Panc1 (cell line): ENCODE measurements at regions not wholly inside any gene's neighbourhood (a gene's known extent, or its start where the extent isn't known, plus 50 kb on each side); places are given as distances from the start of the nearest gene placed in this dataset.

Experiments used
- ATAC-seq: fragments of 200-7000 bp; cut with Tn5 transposase; 2 replicates; pipeline ENCODE4 v1.9.1; 2020; ENCODE audit warnings: mild to moderate bottlenecking, moderate library complexity
- BruUV-seq: library from RNA; stranded (reverse); fragments of 400-500 nt; replicated peaks from 2 replicates; lab custom pipeline; 2021; lab: Mats Ljungman, UMichigan
- CTCF ChIA-PET: fragments of 300-600 bp; sonication (Branson Sonifier 250); formaldehyde crosslinking; loops from one replicate; lab custom pipeline; 2022; ENCODE audit warnings: antibody characterized with exemption; lab: Charles Lee
- POLR2A ChIA-PET: fragments of 300-600 bp; sonication (Branson Sonifier 250); formaldehyde crosslinking; loops from one replicate; lab custom pipeline; 2022; ENCODE audit warnings: antibody characterized with exemption; lab: Charles Lee
- DNase-seq: peaks from one replicate; pipeline ENCODE4 v3.0.0-alpha.2; 2010; ENCODE audit warnings: low read depth, low spot score
- H3K27ac ChIP-seq: 2 replicates; pipeline ENCODE4 v1.5.1; 2011; ENCODE audit warnings: mild to moderate bottlenecking, low read length, inconsistent platforms
- H3K27me3 ChIP-seq: fragments of 200-500 bp; sonication (Bioruptor generic); 2 replicates; pipeline ENCODE4 v1.6.0; 2014; ENCODE audit warnings: low read length, inconsistent platforms; ENCODE audit not compliant: control insufficient read depth, insufficient read depth
- H3K36me3 ChIP-seq: fragments of 200-500 bp; sonication (Bioruptor generic); 2 replicates; pipeline ENCODE4 v1.5.1; 2014; ENCODE audit warnings: inconsistent platforms, mild to moderate bottlenecking, low read length, moderate library complexity; ENCODE audit not compliant: control insufficient read depth, insufficient read depth
- H3K4me1 ChIP-seq: 2 replicates; pipeline ENCODE4 v1.5.1; 2011; ENCODE audit warnings: inconsistent platforms, mild to moderate bottlenecking, low read length, moderate library complexity; ENCODE audit not compliant: control insufficient read depth, insufficient read depth
- H3K4me3 ChIP-seq, 2 experiments: 2 replicates each; pipeline ENCODE4 v1.5.1; 2011 to 2012; ENCODE audit warnings: low read depth in 2 of 2, low read length in 2 of 2, mild to moderate bottlenecking in 2 of 2, inconsistent platforms in 1 of 2, moderate library complexity in 1 of 2
- H3K9me3 ChIP-seq: fragments of 200-500 bp; sonication (Bioruptor generic); 2 replicates; pipeline ENCODE4 v1.5.1; 2014; ENCODE audit warnings: low read depth, mild to moderate bottlenecking, inconsistent platforms, low read length, moderate library complexity; ENCODE audit not compliant: control insufficient read depth, insufficient read depth
- CTCF ChIP-seq: fragments of 450-650 bp; IDR thresholded peaks from 2 replicates; pipeline ENCODE4 v1.5.1; 2017; ENCODE audit warnings: mild to moderate bottlenecking
- POLR2AphosphoS5 ChIP-seq: IDR thresholded peaks from 2 replicates; pipeline ENCODE4 v1.6.1; 2012; ENCODE audit warnings: mild to moderate bottlenecking, low read depth, low read length, moderate library complexity
- REST ChIP-seq, 2 experiments: IDR thresholded peaks; 2 replicates each; pipeline ENCODE4 v1.6.1; 2011 to 2012; ENCODE audit warnings: low read depth in 2 of 2, control low read depth in 1 of 2, low read length in 1 of 2, mild to moderate bottlenecking in 1 of 2, moderate library complexity in 1 of 2; ENCODE audit not compliant: insufficient read depth in 1 of 2
- SIN3A ChIP-seq: IDR thresholded peaks from 2 replicates; pipeline ENCODE4 v1.6.1; 2012; ENCODE audit warnings: low read depth, mild to moderate bottlenecking, low read length, moderate library complexity, borderline replicate concordance; ENCODE audit not compliant: insufficient read depth
- TCF7L2 ChIP-seq: IDR thresholded peaks from 2 replicates; pipeline ENCODE4 v1.6.1; 2011; ENCODE audit warnings: mild to moderate bottlenecking, low read depth, low read length, inconsistent platforms
- in situ Hi-C: cut with HindIII; loops from 2 replicates; pipeline ENCODE4 v1.10.0; 2016; ENCODE audit warnings: low sequenced_read_pairs, low pct_unique_long_range_greater_than_20kb
- intact Hi-C: fragments of 100-400 bp; cut with micrococcal nuclease; formaldehyde crosslinking; loops from one replicate; pipeline ENCODE4 v1.10.0; 2022; ENCODE audit not compliant: unreplicated experiment

- TF ChIP-seq POLR2AphosphoS5 (no peak), SIN3A (no peak), CTCF (no peak)
- no TSS peak for BruUV-seq
- H3K4me1 ChIP-seq, result no peaks in the 10 kb centered on the region
Observed at GRCh38 chr4:42819863-42820514, 72.5 kb upstream of the GRXCR1 start.

GRCh38 chr4:42817913-42818312 lies 74.6 kb upstream of the GRXCR1 start:
- POLR2A ChIA-PET, result no interaction called here
- H3K9me3 ChIP-seq, result no peaks in the 10 kb centered on the region
- BruUV-seq, result no TSS peak
- no peak overlapping the region for H3K4me3 ChIP-seq
- intact Hi-C loops (no loop called here), in situ Hi-C loops (no loop called here)
- no peaks in the 10 kb centered on the region for H3K4me1 ChIP-seq
- H3K27ac ChIP-seq, result no peak overlapping the region
- DNase-seq (no peak), ATAC-seq (no peak)
- TF ChIP-seq REST (IDR thresholded peaks at IDR 0.05; ENCODE audit: insufficient read depth in 1 of 2, low read depth in 2 of 2, low read length in 1 of 2) (no peak), SIN3A (no peak), CTCF (no peak), TCF7L2 (no peak), POLR2AphosphoS5 (no peak)
- H3K27me3 ChIP-seq, result no peaks in the 10 kb centered on the region
- CTCF ChIA-PET, result no interaction called here
- H3K36me3 ChIP-seq, result no peaks in the 10 kb centered on the region

More at GRCh38 chr4:42819863-42820514, 72.5 kb upstream of the GRXCR1 start:
- H3K36me3 ChIP-seq, result no peaks in the 10 kb centered on the region
- ChIA-PET POLR2A (no interaction called here), CTCF (no interaction called here)
- in situ Hi-C loops, result no loop called here
- H3K27ac ChIP-seq, result no peak overlapping the region
- H3K4me3 ChIP-seq, result no peak overlapping the region
- no peaks in the 10 kb centered on the region for H3K9me3 ChIP-seq
- intact Hi-C loops, result no loop called here
- DNase-seq (no peak), ATAC-seq (no peak)
- no peaks in the 10 kb centered on the region for H3K27me3 ChIP-seq
